ENCODE measurements at regions not wholly inside any gene's neighbourhood (a gene's known extent, or its start where the extent isn't known, plus 50 kb on each side); places are given as distances from the start of the nearest gene placed in this dataset.

- WGBS, 4 donors: 65 to 77% (median 68%) methylated on average over 4 of the region's 4 CpGs
- intact Hi-C loops (cut with DNase I): no loop called here
- Histone ChIP-seq H3K36me3 (replicated peaks in 1 of 2) (no peaks in the 10 kb centered on the region), H3K9me3 (replicated peaks in 1 of 3) (no peaks in the 10 kb centered on the region), H3K4me1 (replicated peaks in 1 of 2) (no peaks in the 10 kb centered on the region), H3K27me3 (peaks cover 9% of the 10 kb centered on the region), H3K27ac (no peak overlapping the region), H3K4me3 (no peak overlapping the region)
- DNase-seq: no peak
- no peak for TF ChIP-seq CTCF (IDR thresholded peaks at IDR 0.05)
- no peak for TF ChIP-seq POLR2A (IDR thresholded peaks at IDR 0.05)
Measured at GRCh38 chr11:64498136-64498535, 57.6 kb upstream of the SLC22A11 start.

GRCh38 chr11:64499261-64500004 lies 56.3 kb upstream of the SLC22A11 start:
- TF ChIP-seq CTCF (IDR thresholded peaks at IDR 0.05): no peak
- TF ChIP-seq POLR2A (IDR thresholded peaks at IDR 0.05): no peak
- DNase-seq: peak in 1 of 7 donors; percentile 14
- WGBS, 4 donors: 72 to 79% (median 78%) methylated on average over 16 of the region's 16 CpGs
- Histone ChIP-seq H3K27ac (no peak overlapping the region), H3K9me3 (replicated peaks in 1 of 3) (peaks cover 0 to under 1% (median 0%) of the 10 kb centered on the region in 3 donors), H3K4me3 (no peak overlapping the region), H3K36me3 (replicated peaks in 1 of 2) (no peaks in the 10 kb centered on the region), H3K4me1 (replicated peaks in 1 of 2) (no peaks in the 10 kb centered on the region), H3K27me3 (peaks cover 9% of the 10 kb centered on the region)
- intact Hi-C loops (cut with DNase I): no loop called here

- H3K4me3 ChIP-seq: no peak overlapping the region
- H3K4me1 ChIP-seq (replicated peaks in 1 of 2): no peaks in the 10 kb centered on the region
- no peak for TF ChIP-seq CTCF (IDR thresholded peaks at IDR 0.05)
- TF ChIP-seq POLR2A (IDR thresholded peaks at IDR 0.05): no peak
- 72 to 87% (median 81%) methylated on average over 17 to 28 of the region's 28 CpGs for WGBS, 4 donors
- H3K36me3 ChIP-seq (replicated peaks in 1 of 2): no peaks in the 10 kb centered on the region
- intact Hi-C loops (cut with DNase I): no loop called here
- peaks cover 9% of the 10 kb centered on the region for H3K27me3 ChIP-seq
- peak in 1 of 7 donors; percentile 42 for DNase-seq
- H3K27ac ChIP-seq: no peak overlapping the region
- peaks cover 0 to 10% (median 0%) of the 10 kb centered on the region in 3 donors for H3K9me3 ChIP-seq (replicated peaks in 1 of 3)
Measured at GRCh38 chr11:64500176-64501013, 55.3 kb upstream of the SLC22A11 start.
